Body of pancreas (tissue), 4 donors: ENCODE measurements at regions not wholly inside any gene's neighbourhood (a gene's known extent, or its start where the extent isn't known, plus 50 kb on each side); places are given as distances from the start of the nearest gene placed in this dataset.

Source experiments
- CTCF ChIP-seq, 7 experiments: fragments of 450-650 bp in 4 of 7; fragments of 200-600 bp in 3 of 7; sonication (generic) in 3 of 7; IDR thresholded peaks; one replicate each; pipeline ENCODE4 v1.5.1; 2016 to 2019; ENCODE audit warnings: antibody characterized with exemption in 7 of 7
- POLR2A ChIP-seq, 3 donors: fragments of 450-650 bp; IDR thresholded peaks; one replicate each; pipeline ENCODE4 v1.6.1; 2016; ENCODE audit warnings: antibody characterized with exemption in 3 of 3, mild to moderate bottlenecking in 2 of 3

GRCh38 chr2:9082158-9082557 lies 78.7 kb upstream of the MBOAT2 start:
- TF ChIP-seq CTCF (IDR thresholded peaks at IDR 0.05) (no peak), POLR2A (IDR thresholded peaks at IDR 0.05) (no peak)
